Testis (tissue), 2 donors: ENCODE measurements at regions not wholly inside any gene's neighbourhood (a gene's known extent, or its start where the extent isn't known, plus 50 kb on each side); places are given as distances from the start of the nearest gene placed in this dataset.

Source experiments
- POLR2A ChIP-seq: fragments of 450-650 bp; IDR thresholded peaks from one replicate; pipeline ENCODE4 v1.6.1; 2017; ENCODE audit warnings: antibody characterized with exemption, mild to moderate bottlenecking, moderate library complexity
- TF ChIP-seq, protein P1 (sequence below), 3 experiments: fragments of 450-650 bp in 2 of 3; fragments of 200-600 bp in 1 of 3; sonication (generic) in 1 of 3; IDR thresholded peaks; one replicate each; pipeline ENCODE4 v1.5.1; 2016 to 2019; ENCODE audit warnings: antibody characterized with exemption in 3 of 3, mild to moderate bottlenecking in 2 of 3, moderate library complexity in 1 of 3

DNA sequence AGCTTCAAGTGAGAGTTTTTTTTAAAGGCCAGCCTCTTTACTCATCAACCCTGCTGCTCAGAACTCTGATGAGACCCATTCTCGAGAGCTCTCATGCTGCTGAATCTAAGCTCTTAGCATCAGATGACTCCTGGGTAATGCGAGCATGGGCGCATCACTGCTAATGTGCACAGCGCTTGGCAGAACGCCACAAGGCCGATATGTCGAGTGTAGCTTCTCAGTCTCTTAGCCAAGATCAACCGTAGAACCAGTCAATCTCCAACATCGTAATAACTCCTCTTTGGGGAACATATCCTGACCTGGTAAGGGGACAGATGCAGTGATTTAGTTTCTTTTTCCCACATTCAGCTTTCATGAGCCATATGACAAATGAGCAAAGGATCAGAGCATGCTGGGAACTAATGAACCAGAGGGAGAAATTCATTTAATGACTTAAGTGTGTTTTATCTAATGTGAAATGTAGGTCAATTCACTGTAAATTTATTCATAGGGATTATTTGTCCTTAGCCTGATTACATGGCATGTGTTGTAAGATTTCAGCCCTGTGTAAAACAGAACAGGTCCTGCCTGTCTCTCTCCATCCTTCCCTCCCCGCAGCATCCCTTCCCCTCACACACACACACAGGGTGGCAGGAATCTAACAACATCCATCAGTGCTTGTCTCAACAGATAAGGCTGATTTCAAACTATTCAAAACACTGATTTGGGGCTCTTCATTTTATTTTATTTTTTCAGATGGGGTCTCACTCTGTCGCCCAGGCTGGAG, 195.4 kb upstream of the C2CD4B start:
- TF ChIP-seq, protein P1, sequence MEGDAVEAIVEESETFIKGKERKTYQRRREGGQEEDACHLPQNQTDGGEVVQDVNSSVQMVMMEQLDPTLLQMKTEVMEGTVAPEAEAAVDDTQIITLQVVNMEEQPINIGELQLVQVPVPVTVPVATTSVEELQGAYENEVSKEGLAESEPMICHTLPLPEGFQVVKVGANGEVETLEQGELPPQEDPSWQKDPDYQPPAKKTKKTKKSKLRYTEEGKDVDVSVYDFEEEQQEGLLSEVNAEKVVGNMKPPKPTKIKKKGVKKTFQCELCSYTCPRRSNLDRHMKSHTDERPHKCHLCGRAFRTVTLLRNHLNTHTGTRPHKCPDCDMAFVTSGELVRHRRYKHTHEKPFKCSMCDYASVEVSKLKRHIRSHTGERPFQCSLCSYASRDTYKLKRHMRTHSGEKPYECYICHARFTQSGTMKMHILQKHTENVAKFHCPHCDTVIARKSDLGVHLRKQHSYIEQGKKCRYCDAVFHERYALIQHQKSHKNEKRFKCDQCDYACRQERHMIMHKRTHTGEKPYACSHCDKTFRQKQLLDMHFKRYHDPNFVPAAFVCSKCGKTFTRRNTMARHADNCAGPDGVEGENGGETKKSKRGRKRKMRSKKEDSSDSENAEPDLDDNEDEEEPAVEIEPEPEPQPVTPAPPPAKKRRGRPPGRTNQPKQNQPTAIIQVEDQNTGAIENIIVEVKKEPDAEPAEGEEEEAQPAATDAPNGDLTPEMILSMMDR (IDR thresholded peaks at IDR 0.05), result no peak
- no peak for TF ChIP-seq POLR2A
